ENCODE measurements at regions not wholly inside any gene's neighbourhood (a gene's known extent, or its start where the extent isn't known, plus 50 kb on each side); places are given as distances from the start of the nearest gene placed in this dataset.
"Not testable (repeated sequence)": the region's sequence is repeated elsewhere in the genome, so short reads cannot be mapped to it uniquely, and the experiment has no call there.

DNA sequence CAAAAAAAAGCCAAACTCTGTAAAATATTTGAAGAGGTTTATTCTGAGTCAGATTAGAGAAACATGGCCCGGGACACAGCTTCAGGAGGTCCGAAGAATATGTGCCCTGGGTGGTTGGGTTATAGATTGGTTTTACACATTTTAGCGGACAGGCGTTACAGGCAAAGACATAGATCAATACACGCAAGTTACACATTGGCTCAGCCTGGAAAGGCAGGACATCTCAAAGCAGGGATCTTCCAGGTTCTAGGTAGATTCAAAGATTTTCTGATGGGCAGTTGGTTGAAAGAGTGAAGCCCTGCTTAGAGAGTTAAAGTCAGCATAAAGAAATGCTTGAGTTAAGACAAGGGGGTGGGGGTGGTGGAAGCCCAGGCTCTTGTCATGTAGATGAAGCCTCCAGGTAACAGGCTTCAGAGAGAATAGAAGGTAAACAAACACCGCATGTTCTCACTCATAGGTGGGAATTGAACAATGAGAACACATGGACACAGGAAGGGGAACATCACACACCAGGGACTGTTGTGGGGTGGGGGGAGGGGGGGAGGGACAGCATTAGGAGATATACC, 464.3 kb upstream of the ADARB2 start:
- TF ChIP-seq, protein P1, sequence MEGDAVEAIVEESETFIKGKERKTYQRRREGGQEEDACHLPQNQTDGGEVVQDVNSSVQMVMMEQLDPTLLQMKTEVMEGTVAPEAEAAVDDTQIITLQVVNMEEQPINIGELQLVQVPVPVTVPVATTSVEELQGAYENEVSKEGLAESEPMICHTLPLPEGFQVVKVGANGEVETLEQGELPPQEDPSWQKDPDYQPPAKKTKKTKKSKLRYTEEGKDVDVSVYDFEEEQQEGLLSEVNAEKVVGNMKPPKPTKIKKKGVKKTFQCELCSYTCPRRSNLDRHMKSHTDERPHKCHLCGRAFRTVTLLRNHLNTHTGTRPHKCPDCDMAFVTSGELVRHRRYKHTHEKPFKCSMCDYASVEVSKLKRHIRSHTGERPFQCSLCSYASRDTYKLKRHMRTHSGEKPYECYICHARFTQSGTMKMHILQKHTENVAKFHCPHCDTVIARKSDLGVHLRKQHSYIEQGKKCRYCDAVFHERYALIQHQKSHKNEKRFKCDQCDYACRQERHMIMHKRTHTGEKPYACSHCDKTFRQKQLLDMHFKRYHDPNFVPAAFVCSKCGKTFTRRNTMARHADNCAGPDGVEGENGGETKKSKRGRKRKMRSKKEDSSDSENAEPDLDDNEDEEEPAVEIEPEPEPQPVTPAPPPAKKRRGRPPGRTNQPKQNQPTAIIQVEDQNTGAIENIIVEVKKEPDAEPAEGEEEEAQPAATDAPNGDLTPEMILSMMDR (conservative IDR thresholded peaks at IDR 0.05; ENCODE audit: low read depth) = no peak
- no peak for DNase-seq (ENCODE audit: low spot score)
- ChIA-PET CTCF (no interaction called here), POLR2A (ENCODE audit: low non-redundant PET) (no interaction called here)
- H3K27ac ChIP-seq = no peak overlapping the region

DNA sequence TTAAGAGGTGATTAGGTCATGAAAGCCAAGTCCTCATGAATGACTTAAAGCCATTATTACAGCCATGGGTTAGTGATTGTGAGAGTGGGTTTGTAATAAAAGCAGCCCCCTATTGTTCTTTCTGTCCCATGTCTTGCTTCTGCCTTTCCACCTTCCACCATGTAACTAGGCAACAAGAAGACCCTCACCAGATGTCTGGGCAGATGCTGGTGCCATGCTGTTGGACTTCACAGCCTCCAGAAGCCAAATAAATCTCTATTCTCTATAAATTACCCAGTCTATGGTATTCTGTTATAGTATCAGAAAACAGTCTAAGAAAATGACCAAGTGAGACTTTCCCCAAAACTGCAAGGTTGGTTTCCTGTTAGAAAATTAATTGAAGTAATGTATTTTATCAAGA, 460.3 kb upstream of the ADARB2 start:
- TF ChIP-seq, protein P1 (conservative IDR thresholded peaks at IDR 0.05; ENCODE audit: low read depth) = no peak
- DNase-seq (ENCODE audit: low spot score) = no peak
- ChIA-PET POLR2A (ENCODE audit: low non-redundant PET) (no interaction called here), CTCF (no interaction called here)
- H3K27ac ChIP-seq = no peak overlapping the region

DNA sequence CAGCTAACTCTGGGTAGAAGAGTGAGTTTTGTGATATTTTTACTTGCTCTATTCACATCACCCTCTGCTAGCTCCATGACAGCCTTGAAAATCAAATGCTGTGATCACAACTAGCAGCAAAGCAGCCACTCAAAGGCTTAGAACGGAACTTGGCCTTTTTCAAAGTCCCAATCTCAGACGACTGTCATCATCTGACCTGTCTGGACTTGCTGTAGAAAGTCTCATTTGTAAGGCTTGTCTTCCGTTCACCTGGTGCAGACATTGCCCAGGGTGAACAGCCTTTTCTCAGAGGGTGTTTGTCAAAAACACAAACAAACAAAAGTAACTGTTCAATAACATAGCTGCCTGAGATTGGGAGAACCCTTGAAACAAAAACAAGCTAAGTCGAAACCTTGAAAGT, 458.9 kb upstream of the ADARB2 start:
- TF ChIP-seq, protein P1 (conservative IDR thresholded peaks at IDR 0.05; ENCODE audit: low read depth) = no peak
- H3K27ac ChIP-seq = no peak overlapping the region
- DNase-seq (ENCODE audit: low spot score) = no peak
- ChIA-PET CTCF (interaction anchor here (0.6 kb wide), 1 partner anchor 152 kb away, joined by 4 read pairs; no protein-coding TSS in a partner anchor), POLR2A (ENCODE audit: low non-redundant PET) (no interaction called here)

DNA sequence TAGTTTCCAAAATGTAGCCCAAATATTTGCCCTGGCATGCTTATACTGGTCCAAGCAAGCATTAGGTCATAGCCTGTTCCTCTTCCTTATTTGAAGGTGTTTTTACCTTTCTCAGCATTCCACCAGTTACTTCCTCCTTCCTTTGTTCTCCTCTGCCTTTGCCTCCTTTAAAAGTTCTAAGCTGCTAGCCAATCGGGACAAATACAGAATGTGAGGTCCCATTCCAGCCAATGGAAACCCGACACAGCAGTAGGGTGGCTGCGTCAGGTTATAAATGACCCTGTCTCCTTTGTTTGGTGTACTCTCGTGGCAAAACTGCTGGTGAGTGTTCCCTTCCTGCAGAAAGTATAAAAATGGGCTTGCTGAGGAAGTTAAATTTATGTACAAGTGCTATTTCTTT, 452.0 kb upstream of the ADARB2 start:
- POLR2A ChIA-PET (ENCODE audit: low non-redundant PET) = not testable (repeated sequence)

DNA sequence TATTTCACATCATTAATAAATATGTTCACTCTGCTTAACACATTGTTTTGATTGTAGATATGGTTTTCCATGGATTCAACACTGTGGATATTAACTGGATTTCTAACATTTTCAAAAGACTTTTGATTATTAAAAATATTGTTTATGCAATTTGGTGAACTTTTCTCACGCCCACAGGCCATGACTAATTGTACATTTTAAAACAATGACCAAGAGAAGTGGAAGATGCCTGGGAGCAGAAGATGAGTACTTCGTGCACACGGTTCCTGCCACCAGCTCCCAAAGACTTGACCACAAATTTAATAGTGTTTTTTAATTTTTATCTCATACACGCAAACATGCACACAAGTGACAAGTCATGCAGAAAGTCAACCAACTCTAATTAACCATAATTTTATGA, 451.0 kb upstream of the ADARB2 start:
- POLR2A ChIA-PET (ENCODE audit: low non-redundant PET) = no interaction called here
- H3K27ac ChIP-seq = no peak overlapping the region
- TF ChIP-seq, protein P1 (conservative IDR thresholded peaks at IDR 0.05; ENCODE audit: low read depth) = no peak
- CTCF ChIA-PET = interaction anchor here (0.5 kb wide), 1 partner anchor 104 kb away, joined by 4 read pairs; no protein-coding TSS in a partner anchor
- DNase-seq (ENCODE audit: low spot score) = no peak

More for the DNA sequence above, 452.0 kb upstream of the ADARB2 start:
- H3K27ac ChIP-seq; DNase-seq (ENCODE audit: low spot score); CTCF ChIA-PET: not testable (repeated sequence)

DNA sequence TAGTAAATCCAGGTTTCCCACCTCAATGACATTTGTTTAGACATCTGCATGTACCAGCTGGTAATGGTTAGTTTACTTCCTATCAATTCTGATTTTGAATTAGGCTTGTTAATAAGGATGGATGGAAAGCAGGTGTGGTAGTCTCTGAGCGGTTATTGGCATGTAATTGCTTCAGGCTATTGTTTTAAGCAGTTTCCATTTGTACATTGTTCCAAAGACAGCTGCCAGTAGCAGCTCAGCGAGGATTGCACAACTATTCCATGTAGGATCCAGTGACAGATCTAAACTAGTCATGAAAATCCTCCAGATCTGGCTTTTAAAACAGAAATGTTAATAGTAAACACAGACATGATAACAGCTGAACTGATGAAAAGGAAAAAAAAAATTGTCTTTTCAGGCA, 436.0 kb upstream of the ADARB2 start:
- TF ChIP-seq, protein P1 (conservative IDR thresholded peaks at IDR 0.05; ENCODE audit: low read depth) = no peak
- ChIA-PET CTCF (no interaction called here), POLR2A (ENCODE audit: low non-redundant PET) (no interaction called here)
- no peak overlapping the region for H3K27ac ChIP-seq
- peak; percentile 45 for DNase-seq (ENCODE audit: low spot score)

DNA sequence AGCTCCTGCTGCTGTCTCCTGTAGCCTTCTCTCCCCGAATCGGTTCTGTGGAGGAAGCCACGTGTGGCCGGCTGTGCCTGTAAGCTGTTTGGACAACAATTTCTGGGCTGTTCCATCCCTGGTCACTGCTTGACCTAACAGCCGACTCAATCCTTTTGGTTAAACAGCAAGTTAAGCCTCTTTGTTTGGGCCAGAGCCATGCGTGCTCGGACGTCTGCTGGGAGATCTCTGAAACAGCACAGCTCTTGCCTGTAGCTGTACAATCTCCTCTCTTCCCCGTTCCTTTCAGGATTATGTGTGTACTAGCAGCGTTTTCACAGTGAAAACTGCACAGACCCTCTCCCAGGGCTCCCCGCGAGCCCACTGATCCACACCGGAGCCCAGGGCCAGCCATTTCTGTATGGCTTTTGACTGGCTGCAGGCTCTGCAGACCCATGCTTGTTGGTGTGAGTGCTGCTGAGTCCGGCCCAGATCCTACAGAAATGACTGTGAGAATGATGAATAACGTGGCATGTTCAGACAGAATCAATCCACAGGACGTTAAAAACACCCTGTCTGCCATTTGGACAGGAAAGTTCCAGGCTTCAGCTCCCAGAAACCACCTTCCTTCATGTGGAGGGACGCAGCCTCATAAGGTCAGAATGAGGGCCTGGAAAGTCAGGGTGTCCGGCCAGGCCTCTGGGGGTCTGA, 428.6 kb upstream of the ADARB2 start:
- POLR2A ChIA-PET (ENCODE audit: low non-redundant PET) = no interaction called here
- TF ChIP-seq, protein P1 (conservative IDR thresholded peaks at IDR 0.05; ENCODE audit: low read depth) = no peak
- DNase-seq (ENCODE audit: low spot score) = no peak
- peak overlapping the region; percentile 1; the same call in 1 of the 2 replicates for H3K27ac ChIP-seq
- CTCF ChIA-PET = interaction anchor here (0.7 kb wide), 1 partner anchor 54 kb away, joined by 3 read pairs; no protein-coding TSS in a partner anchor
